PC-3 (cell line): ENCODE measurements at regions not wholly inside any gene's neighbourhood (a gene's known extent, or its start where the extent isn't known, plus 50 kb on each side); places are given as distances from the start of the nearest gene placed in this dataset.

Source experiments
- ATAC-seq: fragments of 200-7000 bp; cut with Tn5 transposase; 2 replicates; pipeline ENCODE4 v1.9.1; 2020; ENCODE audit warnings: mild to moderate bottlenecking, moderate library complexity
- BruUV-seq: library from RNA; stranded (reverse); fragments of 400-500 nt; replicated peaks from 2 replicates; lab custom pipeline; 2021; lab: Mats Ljungman, UMichigan
- CTCF ChIA-PET: fragments of 300-600 bp; sonication (Branson Sonifier 250); formaldehyde crosslinking; loops from one replicate; lab custom pipeline; 2022; ENCODE audit warnings: antibody characterized with exemption; lab: Charles Lee
- POLR2A ChIA-PET: fragments of 300-600 bp; sonication (Branson Sonifier 250); formaldehyde crosslinking; loops from one replicate; lab custom pipeline; 2022; ENCODE audit warnings: antibody characterized with exemption; ENCODE audit not compliant: unreplicated experiment; lab: Charles Lee
- DNase-seq: peaks from one replicate; pipeline ENCODE4 v3.0.0-alpha.2; 2015
- H2AFZ ChIP-seq: fragments of 300-600 bp; sonication (generic); 2 replicates; pipeline ENCODE4 v1.6.0; 2016; ENCODE audit warnings: antibody characterized with exemption, low read length
- H3F3A ChIP-seq: fragments of 300-600 bp; sonication (generic); one replicate; pipeline ENCODE4 v1.6.0; 2017; ENCODE audit warnings: antibody characterized with exemption, low read length, control low read depth, mild to moderate bottlenecking; ENCODE audit not compliant: unreplicated experiment
- H3K27ac ChIP-seq: fragments of 300-600 bp; sonication (generic); 2 replicates; pipeline ENCODE4 v1.5.1; 2016; ENCODE audit warnings: mild to moderate bottlenecking, low read length
- H3K27me3 ChIP-seq: fragments of 300-600 bp; sonication (generic); 2 replicates; pipeline ENCODE4 v1.6.1; 2016; ENCODE audit warnings: low read length, mixed read lengths
- H3K36me3 ChIP-seq: fragments of 300-600 bp; sonication (generic); 2 replicates; pipeline ENCODE4 v1.6.1; 2016; ENCODE audit warnings: low read depth, mixed run types, low read length, mixed read lengths
- H3K4me1 ChIP-seq: fragments of 300-600 bp; sonication (generic); 2 replicates; pipeline ENCODE4 v1.5.1; 2016; ENCODE audit warnings: low read length; ENCODE audit not compliant: insufficient read depth
- H3K4me2 ChIP-seq: fragments of 300-600 bp; sonication (generic); 2 replicates; pipeline ENCODE4 v1.6.0; 2016; ENCODE audit warnings: low read length
- H3K4me3 ChIP-seq: fragments of 300-600 bp; sonication (generic); 2 replicates; pipeline ENCODE4 v1.5.1; 2016; ENCODE audit warnings: mild to moderate bottlenecking, low read length, mixed read lengths
- H3K79me2 ChIP-seq: fragments of 300-600 bp; sonication (generic); 2 replicates; pipeline ENCODE4 v1.6.1; 2017; ENCODE audit warnings: low read length, mixed read lengths
- H3K9ac ChIP-seq: fragments of 300-600 bp; sonication (generic); 2 replicates; pipeline ENCODE4 v1.6.0; 2016; ENCODE audit warnings: mild to moderate bottlenecking, low read length
- H3K9me2 ChIP-seq: fragments of 300-600 bp; sonication (generic); replicated peaks from 2 replicates; pipeline ENCODE4 v1.6.1; 2016; ENCODE audit warnings: mixed run types, low read length, mixed read lengths
- H3K9me3 ChIP-seq: fragments of 300-600 bp; sonication (generic); 2 replicates; pipeline ENCODE4 v1.6.1; 2016; ENCODE audit warnings: low read length, mixed read lengths
- H4K20me1 ChIP-seq: fragments of 300-600 bp; sonication (generic); 2 replicates; pipeline ENCODE4 v1.6.1; 2016; ENCODE audit warnings: low read length, mixed read lengths
- EZH2 ChIP-seq: fragments of 300-600 bp; sonication (generic); IDR thresholded peaks from one replicate; pipeline ENCODE4 v1.6.1; 2017; ENCODE audit warnings: antibody characterized with exemption, mild to moderate bottlenecking, low read length; ENCODE audit not compliant: unreplicated experiment
- EZH2phosphoT487 ChIP-seq: fragments of 300-600 bp; sonication (generic); IDR thresholded peaks from 2 replicates; pipeline ENCODE4 v1.6.1; 2018; ENCODE audit warnings: mild to moderate bottlenecking, antibody characterized with exemption, low read length, borderline replicate concordance
- intact Hi-C: fragments of 100-400 bp; cut with micrococcal nuclease; formaldehyde crosslinking; loops from 2 replicates; pipeline ENCODE4 v1.9.0; 2023
- TF ChIP-seq, protein P1 (sequence below): fragments of 300-600 bp; sonication (generic); conservative IDR thresholded peaks from 2 replicates; pipeline ENCODE4 v1.5.1; 2017; ENCODE audit warnings: antibody characterized with exemption, low read depth, mild to moderate bottlenecking, low read length

DNA sequence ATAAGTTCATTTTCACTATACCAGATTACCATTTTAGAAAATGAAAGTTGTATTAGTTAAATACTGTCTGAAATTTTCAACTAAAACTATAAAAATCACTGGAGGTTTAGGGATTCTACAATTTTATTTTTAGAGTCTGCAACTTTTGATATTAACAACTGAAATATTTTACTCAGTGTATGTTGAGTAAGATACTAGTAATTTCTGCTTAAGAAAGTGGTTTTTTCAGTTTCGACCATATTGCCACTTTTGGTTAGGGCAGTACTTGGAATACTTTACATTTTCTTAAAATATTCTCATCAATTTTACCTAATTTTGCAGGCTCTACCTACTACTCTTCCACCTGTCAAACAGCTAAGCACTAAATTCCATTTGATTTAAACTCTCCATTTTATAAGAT, 59.6 kb downstream of the KCNRG start:
- H3K36me3 ChIP-seq = peaks cover 19% of the 10 kb centered on the region
- ChIA-PET CTCF (no interaction called here), POLR2A (no interaction called here)
- no peak overlapping the region for H2AFZ ChIP-seq
- peaks cover 100% of the 10 kb centered on the region for H3K79me2 ChIP-seq
- intact Hi-C loops = no loop called here
- no peak for DNase-seq
- TF ChIP-seq, protein P1, sequence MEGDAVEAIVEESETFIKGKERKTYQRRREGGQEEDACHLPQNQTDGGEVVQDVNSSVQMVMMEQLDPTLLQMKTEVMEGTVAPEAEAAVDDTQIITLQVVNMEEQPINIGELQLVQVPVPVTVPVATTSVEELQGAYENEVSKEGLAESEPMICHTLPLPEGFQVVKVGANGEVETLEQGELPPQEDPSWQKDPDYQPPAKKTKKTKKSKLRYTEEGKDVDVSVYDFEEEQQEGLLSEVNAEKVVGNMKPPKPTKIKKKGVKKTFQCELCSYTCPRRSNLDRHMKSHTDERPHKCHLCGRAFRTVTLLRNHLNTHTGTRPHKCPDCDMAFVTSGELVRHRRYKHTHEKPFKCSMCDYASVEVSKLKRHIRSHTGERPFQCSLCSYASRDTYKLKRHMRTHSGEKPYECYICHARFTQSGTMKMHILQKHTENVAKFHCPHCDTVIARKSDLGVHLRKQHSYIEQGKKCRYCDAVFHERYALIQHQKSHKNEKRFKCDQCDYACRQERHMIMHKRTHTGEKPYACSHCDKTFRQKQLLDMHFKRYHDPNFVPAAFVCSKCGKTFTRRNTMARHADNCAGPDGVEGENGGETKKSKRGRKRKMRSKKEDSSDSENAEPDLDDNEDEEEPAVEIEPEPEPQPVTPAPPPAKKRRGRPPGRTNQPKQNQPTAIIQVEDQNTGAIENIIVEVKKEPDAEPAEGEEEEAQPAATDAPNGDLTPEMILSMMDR = no peak
- TF ChIP-seq EZH2 (no peak), EZH2phosphoT487 (no peak)
- H4K20me1 ChIP-seq = peaks cover 29% of the 10 kb centered on the region
- H3K9ac ChIP-seq = no peak overlapping the region
- H3K4me1 ChIP-seq = peaks cover 24% of the 10 kb centered on the region
- H3K9me3 ChIP-seq = no peaks in the 10 kb centered on the region
- H3K9me2 ChIP-seq = no peaks in the 10 kb centered on the region
- no peak overlapping the region for H3K27ac ChIP-seq
- H3F3A ChIP-seq = no peaks in the 10 kb centered on the region
- ATAC-seq = no peak
- no TSS peak for BruUV-seq
- no peaks in the 10 kb centered on the region for H3K27me3 ChIP-seq
- H3K4me3 ChIP-seq = no peak overlapping the region
- H3K4me2 ChIP-seq = no peak overlapping the region

- H4K20me1 ChIP-seq = peaks cover 38% of the 10 kb centered on the region
- intact Hi-C loops = no loop called here
- no peak for ATAC-seq
- H3F3A ChIP-seq = no peaks in the 10 kb centered on the region
- DNase-seq = no peak
- H3K36me3 ChIP-seq = peaks cover 19% of the 10 kb centered on the region
- ChIA-PET POLR2A (interaction anchor here (0.6 kb wide), 1 partner anchor 49 kb away, joined by 3 read pairs; no protein-coding TSS in a partner anchor), CTCF (no interaction called here)
- no peak overlapping the region for H3K4me3 ChIP-seq
- H3K9me3 ChIP-seq = no peaks in the 10 kb centered on the region
- H3K9ac ChIP-seq = no peak overlapping the region
- no peaks in the 10 kb centered on the region for H3K27me3 ChIP-seq
- no peak overlapping the region; the same call in 1 of the 2 replicates for H3K27ac ChIP-seq
- H2AFZ ChIP-seq = no peak overlapping the region
- H3K9me2 ChIP-seq = no peaks in the 10 kb centered on the region
- peaks cover 24% of the 10 kb centered on the region for H3K4me1 ChIP-seq
- BruUV-seq = no TSS peak
- TF ChIP-seq, protein P1 = no peak
- no peak for TF ChIP-seq EZH2phosphoT487
- TF ChIP-seq EZH2 = no peak
- H3K4me2 ChIP-seq = peak overlapping the region; percentile 87
- H3K79me2 ChIP-seq = peaks cover 100% of the 10 kb centered on the region
Measured at GRCh38 chr13:50075619-50076097, 60.4 kb downstream of the KCNRG start.

DNA sequence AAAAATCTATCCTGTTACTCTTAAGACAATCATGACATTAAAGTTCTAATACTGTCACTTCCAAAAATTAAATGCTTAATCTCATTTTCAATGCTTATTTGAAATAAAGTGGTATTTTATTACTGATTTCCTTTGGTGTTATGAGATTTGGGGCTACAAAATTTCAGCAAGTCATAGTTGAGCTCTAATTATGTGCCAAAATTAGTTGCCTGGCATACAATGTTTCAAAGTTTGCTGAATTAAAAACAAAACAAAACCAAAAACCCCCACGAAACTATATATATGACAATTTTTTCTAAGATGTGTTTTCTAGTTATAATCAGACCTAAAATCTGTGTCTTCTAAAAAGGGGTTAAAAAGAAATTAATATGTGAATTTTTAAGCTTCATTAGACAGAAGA, 62.2 kb downstream of the KCNRG start:
- Histone ChIP-seq H3F3A (no peaks in the 10 kb centered on the region), H3K4me3 (peak overlapping the region; percentile 61), H3K9me2 (no peaks in the 10 kb centered on the region), H3K9me3 (no peaks in the 10 kb centered on the region), H3K36me3 (peaks cover 8% of the 10 kb centered on the region; the same call in 1 of the 2 replicates), H3K9ac (peak overlapping the region; percentile 27; the same call in 1 of the 2 replicates), H4K20me1 (peaks cover 40% of the 10 kb centered on the region), H2AFZ (no peak overlapping the region), H3K27ac (no peak overlapping the region), H3K4me2 (peak overlapping the region; percentile 87), H3K79me2 (peaks cover 96% of the 10 kb centered on the region), H3K27me3 (no peaks in the 10 kb centered on the region), H3K4me1 (peaks cover 24% of the 10 kb centered on the region)
- intact Hi-C loops = no loop called here
- TF ChIP-seq EZH2phosphoT487 (no peak), EZH2 (no peak)
- TF ChIP-seq, protein P1 = no peak
- BruUV-seq = no TSS peak
- ATAC-seq (no peak), DNase-seq (no peak)
- ChIA-PET CTCF (interaction anchor here (0.6 to 0.7 kb wide), 2 partner anchors 72 to 599 kb away, joined by 4 to 5 read pairs; no protein-coding TSS in a partner anchor), POLR2A (interaction anchor here (0.5 kb wide), 1 partner anchor 48 kb away, joined by 4 read pairs; no protein-coding TSS in a partner anchor)
